ENCODE measurements at regions not wholly inside any gene's neighbourhood (a gene's known extent, or its start where the extent isn't known, plus 50 kb on each side); places are given as distances from the start of the nearest gene placed in this dataset.

GRCh38 chr4:43423276-43423675, 530.8 kb downstream of the GRXCR1 start:
- Histone ChIP-seq H3K36me3 (ENCODE audit: control insufficient read depth, insufficient read depth, low read length) (no peaks in the 10 kb centered on the region), H3K27ac (ENCODE audit: insufficient read depth, low read length) (no peak overlapping the region), H4K20me1 (ENCODE audit: control insufficient read depth, extremely low read depth, insufficient read depth, low read length) (no peaks in the 10 kb centered on the region), H3K9me3 (ENCODE audit: control insufficient read depth, insufficient read depth, low read depth, low read length) (no peaks in the 10 kb centered on the region), H3K4me2 (ENCODE audit: extremely low read depth, insufficient read depth, low read length) (no peak overlapping the region), H3K79me2 (ENCODE audit: control insufficient read depth, insufficient read depth, low read length) (no peaks in the 10 kb centered on the region), H3K9ac (ENCODE audit: insufficient read depth, low read length) (no peak overlapping the region), H2AFZ (ENCODE audit: low read length) (no peak overlapping the region), H3K27me3 (ENCODE audit: control insufficient read depth, insufficient read depth, low read length) (no peaks in the 10 kb centered on the region), H3K4me1 (ENCODE audit: control insufficient read depth, extremely low read depth, insufficient read depth, low read length) (no peaks in the 10 kb centered on the region), H3K4me3 (replicated peaks in 1 of 4; ENCODE audit: control extremely low read depth in 1 of 4, insufficient read depth in 1 of 4, low read depth in 3 of 4, low read length in 4 of 4) (no peak overlapping the region)
- DNase-seq (ENCODE audit: low read depth in 2 of 2) = no peak
- TF ChIP-seq EZH2 (IDR thresholded peaks at IDR 0.05; ENCODE audit: low read length, missing control alignments) = no peak
- no peak for TF ChIP-seq CTCF (conservative IDR thresholded peaks at IDR 0.05 in 1 of 2, IDR thresholded peaks at IDR 0.05 in 1 of 2; ENCODE audit: low read depth in 1 of 2, low read length in 2 of 2)

- no peak overlapping the region for H3K4me3 ChIP-seq (replicated peaks in 1 of 4; ENCODE audit: control extremely low read depth in 1 of 4, insufficient read depth in 1 of 4, low read depth in 3 of 4, low read length in 4 of 4)
- no peaks in the 10 kb centered on the region for H3K4me1 ChIP-seq (ENCODE audit: control insufficient read depth, extremely low read depth, insufficient read depth, low read length)
- H3K9me3 ChIP-seq (ENCODE audit: control insufficient read depth, insufficient read depth, low read depth, low read length) = no peaks in the 10 kb centered on the region
- TF ChIP-seq EZH2 (IDR thresholded peaks at IDR 0.05; ENCODE audit: low read length, missing control alignments) = no peak
- no peak for TF ChIP-seq CTCF (conservative IDR thresholded peaks at IDR 0.05 in 1 of 2, IDR thresholded peaks at IDR 0.05 in 1 of 2; ENCODE audit: low read depth in 1 of 2, low read length in 2 of 2)
- H3K27ac ChIP-seq (ENCODE audit: insufficient read depth, low read length) = no peak overlapping the region
- H4K20me1 ChIP-seq (ENCODE audit: control insufficient read depth, extremely low read depth, insufficient read depth, low read length) = no peaks in the 10 kb centered on the region
- H3K36me3 ChIP-seq (ENCODE audit: control insufficient read depth, insufficient read depth, low read length) = no peaks in the 10 kb centered on the region
- no peak overlapping the region for H3K4me2 ChIP-seq (ENCODE audit: extremely low read depth, insufficient read depth, low read length)
- no peak for DNase-seq (ENCODE audit: low read depth in 2 of 2)
- H2AFZ ChIP-seq (ENCODE audit: low read length) = no peak overlapping the region
- H3K79me2 ChIP-seq (ENCODE audit: control insufficient read depth, insufficient read depth, low read length) = no peaks in the 10 kb centered on the region
- no peaks in the 10 kb centered on the region for H3K27me3 ChIP-seq (ENCODE audit: control insufficient read depth, insufficient read depth, low read length)
- H3K9ac ChIP-seq (ENCODE audit: insufficient read depth, low read length) = no peak overlapping the region
Observed at GRCh38 chr4:43425206-43425605, 532.7 kb downstream of the GRXCR1 start.

GRCh38 chr4:43435291-43435690, 542.8 kb downstream of the GRXCR1 start:
- H3K36me3 ChIP-seq (ENCODE audit: control insufficient read depth, insufficient read depth, low read length) = no peaks in the 10 kb centered on the region
- no peak for TF ChIP-seq CTCF (conservative IDR thresholded peaks at IDR 0.05 in 1 of 2, IDR thresholded peaks at IDR 0.05 in 1 of 2; ENCODE audit: low read depth in 1 of 2, low read length in 2 of 2)
- TF ChIP-seq EZH2 (IDR thresholded peaks at IDR 0.05; ENCODE audit: low read length, missing control alignments) = no peak
- DNase-seq (ENCODE audit: low read depth in 2 of 2) = no peak
- H4K20me1 ChIP-seq (ENCODE audit: control insufficient read depth, extremely low read depth, insufficient read depth, low read length) = no peaks in the 10 kb centered on the region
- H3K9me3 ChIP-seq (ENCODE audit: control insufficient read depth, insufficient read depth, low read depth, low read length) = no peaks in the 10 kb centered on the region
- no peaks in the 10 kb centered on the region for H3K4me1 ChIP-seq (ENCODE audit: control insufficient read depth, extremely low read depth, insufficient read depth, low read length)
- no peak overlapping the region for H3K4me3 ChIP-seq (replicated peaks in 1 of 4; ENCODE audit: control extremely low read depth in 1 of 4, insufficient read depth in 1 of 4, low read depth in 3 of 4, low read length in 4 of 4)
- no peaks in the 10 kb centered on the region for H3K79me2 ChIP-seq (ENCODE audit: control insufficient read depth, insufficient read depth, low read length)
- H3K27me3 ChIP-seq (ENCODE audit: control insufficient read depth, insufficient read depth, low read length) = no peaks in the 10 kb centered on the region
- no peak overlapping the region for H3K9ac ChIP-seq (ENCODE audit: insufficient read depth, low read length)
- no peak overlapping the region for H3K4me2 ChIP-seq (ENCODE audit: extremely low read depth, insufficient read depth, low read length)
- H3K27ac ChIP-seq (ENCODE audit: insufficient read depth, low read length) = no peak overlapping the region
- no peak overlapping the region for H2AFZ ChIP-seq (ENCODE audit: low read length)
